ENCODE measurements at regions not wholly inside any gene's neighbourhood (a gene's known extent, or its start where the extent isn't known, plus 50 kb on each side); places are given as distances from the start of the nearest gene placed in this dataset.

DNA sequence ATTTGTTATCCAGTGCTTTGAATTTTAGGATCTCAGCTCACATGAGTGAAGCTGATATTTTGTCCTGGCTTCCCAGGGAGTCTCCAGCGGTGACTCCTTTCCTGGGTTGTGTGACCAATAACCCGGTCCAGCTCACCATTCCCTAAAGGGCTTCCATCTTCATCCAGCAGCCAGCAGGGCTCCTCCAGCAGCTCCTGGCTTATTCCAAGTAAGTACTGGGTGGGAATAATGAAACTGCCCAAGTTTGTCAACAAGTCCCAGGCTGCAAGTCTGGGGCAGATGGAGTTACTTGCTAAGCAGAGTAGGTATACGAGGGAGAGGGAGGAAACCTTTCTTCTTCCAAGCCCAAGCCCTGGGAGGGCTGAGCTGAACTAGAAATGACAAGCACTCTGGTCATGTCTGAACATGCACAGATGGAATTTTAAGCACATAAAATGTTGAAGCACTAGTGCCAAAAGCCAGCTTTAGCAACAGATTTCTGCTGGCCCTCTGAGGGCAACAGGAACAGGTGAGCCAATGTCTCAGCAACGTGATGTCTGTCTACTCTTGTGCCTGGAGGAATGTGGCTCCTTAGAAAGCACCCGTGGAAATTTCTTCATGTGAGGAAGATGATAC is 153.7 kb upstream of the DAPK1 start:
- H3K36me3 ChIP-seq (ENCODE audit: low read depth, missing control alignments): no peaks in the 10 kb centered on the region
- WGBS, 2 donors: 59 to 69% methylated on average over 5 of the region's 5 CpGs
- no peaks in the 10 kb centered on the region for H3K9me3 ChIP-seq
- H3K27me3 ChIP-seq: no peaks in the 10 kb centered on the region
- H3K27ac ChIP-seq: peak overlapping the region in 1 of 2 donors; percentile 6
- no peak overlapping the region for H3K4me3 ChIP-seq
- H3K4me1 ChIP-seq: peaks cover 29% of the 10 kb centered on the region
- intact Hi-C loops (cut with DNase I; ENCODE audit: low total_unique reads): no loop called here
- TF ChIP-seq POLR2A (IDR thresholded peaks at IDR 0.05): no peak
- TF ChIP-seq, protein P1, sequence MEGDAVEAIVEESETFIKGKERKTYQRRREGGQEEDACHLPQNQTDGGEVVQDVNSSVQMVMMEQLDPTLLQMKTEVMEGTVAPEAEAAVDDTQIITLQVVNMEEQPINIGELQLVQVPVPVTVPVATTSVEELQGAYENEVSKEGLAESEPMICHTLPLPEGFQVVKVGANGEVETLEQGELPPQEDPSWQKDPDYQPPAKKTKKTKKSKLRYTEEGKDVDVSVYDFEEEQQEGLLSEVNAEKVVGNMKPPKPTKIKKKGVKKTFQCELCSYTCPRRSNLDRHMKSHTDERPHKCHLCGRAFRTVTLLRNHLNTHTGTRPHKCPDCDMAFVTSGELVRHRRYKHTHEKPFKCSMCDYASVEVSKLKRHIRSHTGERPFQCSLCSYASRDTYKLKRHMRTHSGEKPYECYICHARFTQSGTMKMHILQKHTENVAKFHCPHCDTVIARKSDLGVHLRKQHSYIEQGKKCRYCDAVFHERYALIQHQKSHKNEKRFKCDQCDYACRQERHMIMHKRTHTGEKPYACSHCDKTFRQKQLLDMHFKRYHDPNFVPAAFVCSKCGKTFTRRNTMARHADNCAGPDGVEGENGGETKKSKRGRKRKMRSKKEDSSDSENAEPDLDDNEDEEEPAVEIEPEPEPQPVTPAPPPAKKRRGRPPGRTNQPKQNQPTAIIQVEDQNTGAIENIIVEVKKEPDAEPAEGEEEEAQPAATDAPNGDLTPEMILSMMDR (IDR thresholded peaks at IDR 0.05): no peak
- DNase-seq: no peak

DNA sequence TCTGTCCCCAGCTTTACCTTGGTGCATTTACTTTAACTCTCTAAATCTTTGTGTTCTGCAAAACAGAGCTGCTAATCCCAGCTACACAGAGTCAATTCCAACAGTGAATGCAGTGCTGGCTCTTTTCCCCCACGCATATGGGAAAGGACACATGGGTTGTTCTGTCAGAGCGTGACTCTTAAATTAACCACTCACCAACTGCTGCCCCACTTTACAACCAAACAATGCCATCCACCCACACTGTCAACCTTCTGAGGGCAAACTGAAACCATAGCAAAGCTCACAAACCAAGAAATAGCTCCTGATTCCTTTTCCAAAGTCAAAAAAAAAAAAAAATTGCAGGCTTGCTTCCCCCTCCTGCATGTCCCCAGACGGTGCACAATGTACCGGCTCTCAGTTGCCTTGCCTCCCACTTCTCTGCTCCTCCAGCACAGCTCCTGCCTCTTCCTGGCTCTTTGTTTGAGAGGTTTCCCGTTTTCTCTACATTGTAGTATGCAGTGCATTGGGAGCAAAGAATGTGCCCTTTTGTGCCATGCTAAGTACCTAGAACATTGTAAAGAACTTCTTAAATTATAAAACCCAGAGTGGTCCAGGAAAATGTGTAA is 151.5 kb upstream of the DAPK1 start:
- Histone ChIP-seq H3K27me3 (no peaks in the 10 kb centered on the region), H3K9me3 (no peaks in the 10 kb centered on the region), H3K36me3 (ENCODE audit: low read depth, missing control alignments) (no peaks in the 10 kb centered on the region), H3K27ac (peak overlapping the region; percentile 50 to 62), H3K4me3 (no peak overlapping the region), H3K4me1 (peaks cover 29% of the 10 kb centered on the region)
- peak; percentile 66 for DNase-seq
- 28 to 30% methylated on average over 5 of the region's 5 CpGs for WGBS, 2 donors
- intact Hi-C loops (cut with DNase I; ENCODE audit: low total_unique reads): no loop called here
- TF ChIP-seq, protein P1 (IDR thresholded peaks at IDR 0.05): no peak
- no peak for TF ChIP-seq POLR2A (IDR thresholded peaks at IDR 0.05)

DNA sequence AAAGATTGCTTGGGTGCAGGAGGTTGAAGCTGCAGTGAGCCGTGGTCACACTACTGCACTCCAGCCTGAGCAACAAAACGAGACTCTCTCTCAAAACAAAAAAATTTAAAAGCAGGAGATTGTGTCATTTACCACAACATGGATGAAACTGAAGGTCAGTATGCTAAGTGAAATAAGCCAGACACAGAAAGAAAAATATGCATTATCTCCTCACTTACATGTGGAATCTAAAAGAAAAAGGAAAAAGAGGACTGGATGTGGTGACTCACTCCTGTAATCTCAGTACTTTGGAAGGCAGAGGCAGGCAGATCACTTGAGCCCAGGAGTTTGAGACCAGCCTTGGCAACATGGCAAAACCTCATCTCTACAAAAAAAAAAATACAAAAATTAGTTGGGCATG is 146.8 kb upstream of the DAPK1 start:
- TF ChIP-seq, protein P1 (IDR thresholded peaks at IDR 0.05): no peak
- no peak for TF ChIP-seq POLR2A (IDR thresholded peaks at IDR 0.05)
- Histone ChIP-seq H3K9me3 (no peaks in the 10 kb centered on the region), H3K27me3 (no peaks in the 10 kb centered on the region), H3K4me1 (peaks cover 21% of the 10 kb centered on the region), H3K27ac (peak overlapping the region in 1 of 2 donors; percentile 23), H3K4me3 (no peak overlapping the region), H3K36me3 (ENCODE audit: low read depth, missing control alignments) (no peaks in the 10 kb centered on the region)
- WGBS, 2 donors: 60 to 76% methylated on average over 2 of the region's 2 CpGs
- DNase-seq: no peak
- intact Hi-C loops (cut with DNase I; ENCODE audit: low total_unique reads): no loop called here

DNA sequence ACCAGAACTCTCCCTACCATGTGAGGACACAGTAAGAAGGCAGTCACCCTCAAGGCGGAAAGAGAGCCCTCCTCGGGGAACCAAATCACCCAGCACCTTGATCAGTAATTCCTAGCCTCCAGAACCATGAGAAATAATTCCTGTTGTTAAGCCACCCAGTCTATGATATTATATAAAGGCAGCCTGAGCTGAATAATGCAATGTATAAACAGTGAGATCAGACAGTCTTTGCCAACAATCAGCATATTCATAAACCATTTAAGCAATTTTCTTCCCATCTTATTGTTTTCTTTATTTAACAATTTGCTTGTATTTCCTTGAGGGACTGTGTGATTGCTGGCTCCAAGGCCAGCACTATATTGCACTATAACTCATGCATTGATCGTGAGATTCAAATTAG is 144.4 kb upstream of the DAPK1 start:
- intact Hi-C loops (cut with DNase I; ENCODE audit: low total_unique reads): no loop called here
- Histone ChIP-seq H3K4me3 (no peak overlapping the region), H3K27me3 (no peaks in the 10 kb centered on the region), H3K27ac (peak overlapping the region; percentile 6 to 54), H3K9me3 (no peaks in the 10 kb centered on the region), H3K36me3 (ENCODE audit: low read depth, missing control alignments) (no peaks in the 10 kb centered on the region), H3K4me1 (peaks cover 14% of the 10 kb centered on the region)
- no peak for DNase-seq
- TF ChIP-seq, protein P1 (IDR thresholded peaks at IDR 0.05): no peak
- TF ChIP-seq POLR2A (IDR thresholded peaks at IDR 0.05): no peak
- 81 to 83% methylated on average over 3 of the region's 3 CpGs for WGBS, 2 donors

DNA sequence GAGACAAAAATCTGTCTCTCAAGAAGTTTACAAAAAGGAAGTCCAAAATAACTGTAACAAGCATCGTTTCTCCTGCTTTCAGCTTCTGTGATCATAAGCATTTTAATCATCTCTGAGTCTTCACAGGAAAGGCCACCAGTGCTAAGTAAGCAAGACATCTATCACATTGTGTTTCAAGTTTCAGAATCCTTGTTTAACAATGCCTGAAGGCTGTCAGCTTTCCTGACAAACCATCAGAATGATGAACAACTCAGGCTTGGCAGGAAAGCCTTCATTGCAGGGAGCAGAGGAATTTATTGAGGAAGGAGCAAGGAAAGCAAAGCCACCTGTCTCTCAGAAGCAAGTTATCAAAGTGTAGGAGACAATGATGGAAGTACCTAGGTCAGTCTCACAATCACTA is 143.5 kb upstream of the DAPK1 start:
- no peak for DNase-seq
- H3K9me3 ChIP-seq: no peaks in the 10 kb centered on the region
- peaks cover 14% of the 10 kb centered on the region for H3K4me1 ChIP-seq
- H3K27ac ChIP-seq: peak overlapping the region in 1 of 2 donors; percentile 54
- H3K36me3 ChIP-seq (ENCODE audit: low read depth, missing control alignments): no peaks in the 10 kb centered on the region
- no peaks in the 10 kb centered on the region for H3K27me3 ChIP-seq
- intact Hi-C loops (cut with DNase I; ENCODE audit: low total_unique reads): no loop called here
- TF ChIP-seq POLR2A (IDR thresholded peaks at IDR 0.05): no peak
- TF ChIP-seq, protein P1 (IDR thresholded peaks at IDR 0.05): no peak
- no peak overlapping the region for H3K4me3 ChIP-seq
- WGBS, 2 donors: 21 to 36% methylated on average over 1 of the region's 1 CpG

Measured in testis (tissue), 2 donors.